HG03196 (cell line): ENCODE measurements at regions not wholly inside any gene's neighbourhood (a gene's known extent, or its start where the extent isn't known, plus 50 kb on each side); places are given as distances from the start of the nearest gene placed in this dataset.
"Not testable (repeated sequence)": the region's sequence is repeated elsewhere in the genome, so short reads cannot be mapped to it uniquely, and the experiment has no call there.

Experiments used
- ATAC-seq: cut with Tn5 transposase; IDR thresholded peaks from one replicate; pipeline ENCODE4 v1.9.1; 2021; ENCODE audit not compliant: unreplicated experiment

DNA sequence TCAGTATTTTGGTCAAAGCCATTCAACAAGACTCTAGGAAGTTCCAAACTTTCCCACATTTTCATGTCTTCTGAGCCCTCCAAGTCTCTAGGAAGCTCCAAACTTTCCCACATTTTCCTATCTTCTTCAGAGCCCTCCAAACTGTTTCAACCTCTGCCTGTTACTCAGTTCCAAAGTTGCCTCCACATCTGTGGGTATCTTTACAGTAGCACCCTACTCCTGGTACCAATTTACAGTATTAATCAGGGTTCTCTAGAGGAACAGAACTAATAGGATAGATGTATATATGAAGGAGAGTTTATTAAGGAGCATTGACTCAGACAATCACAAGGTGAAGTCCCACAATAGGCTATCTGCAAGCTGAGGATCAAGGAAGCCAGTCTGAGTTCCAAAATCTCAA, 296.0 kb upstream of the CCL2 start:
- not testable (repeated sequence) for ATAC-seq

DNA sequence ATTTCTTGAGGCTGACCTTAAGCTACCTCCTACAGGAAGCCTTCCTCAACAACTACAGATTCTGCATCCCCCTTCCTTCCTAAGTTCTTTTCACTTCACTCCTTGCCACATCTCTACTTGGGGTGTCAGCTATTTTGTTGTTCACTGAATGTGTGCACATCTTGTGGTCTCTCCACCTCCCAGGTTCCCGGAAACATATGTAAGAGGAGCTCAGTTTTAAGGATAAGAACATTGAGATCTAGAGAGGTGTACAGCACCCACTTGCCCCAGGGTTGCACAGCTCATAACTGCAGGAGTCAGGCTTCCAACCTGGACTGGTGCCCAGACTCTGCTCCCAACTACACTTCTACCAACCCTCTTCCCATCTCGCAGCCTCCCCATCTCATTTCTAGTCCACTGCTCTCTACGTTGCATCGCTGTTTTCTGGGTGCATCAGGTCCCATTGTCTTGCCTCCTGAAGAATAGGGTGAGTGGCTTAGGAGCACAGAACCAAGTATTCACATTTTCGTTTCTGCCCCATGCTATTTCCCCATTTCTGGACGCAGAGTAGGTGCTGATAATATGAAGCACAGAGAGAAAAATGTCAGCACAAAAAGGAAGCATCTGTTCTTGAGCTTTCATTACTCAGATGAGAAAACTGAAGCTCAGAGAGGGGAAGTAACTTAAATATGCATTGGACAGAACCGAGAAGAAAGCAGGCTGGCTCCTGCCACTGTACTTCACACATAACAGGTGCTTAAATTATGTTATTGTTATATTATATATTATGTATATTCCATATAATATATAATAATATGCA, 292.0 kb upstream of the CCL2 start:
- ATAC-seq = no peak

- ATAC-seq = peak; percentile 61
Observed at GRCh38 chr17:33964344-33964979, 290.6 kb upstream of the CCL2 start.

- no peak for ATAC-seq
Observed at GRCh38 chr17:33966410-33967059, 288.6 kb upstream of the CCL2 start.

- ATAC-seq = no peak
Observed at GRCh38 chr17:33967608-33968349, 287.3 kb upstream of the CCL2 start.

GRCh38 chr17:33968350-33969044, 286.6 kb upstream of the CCL2 start:
- peak; percentile 67 for ATAC-seq

DNA sequence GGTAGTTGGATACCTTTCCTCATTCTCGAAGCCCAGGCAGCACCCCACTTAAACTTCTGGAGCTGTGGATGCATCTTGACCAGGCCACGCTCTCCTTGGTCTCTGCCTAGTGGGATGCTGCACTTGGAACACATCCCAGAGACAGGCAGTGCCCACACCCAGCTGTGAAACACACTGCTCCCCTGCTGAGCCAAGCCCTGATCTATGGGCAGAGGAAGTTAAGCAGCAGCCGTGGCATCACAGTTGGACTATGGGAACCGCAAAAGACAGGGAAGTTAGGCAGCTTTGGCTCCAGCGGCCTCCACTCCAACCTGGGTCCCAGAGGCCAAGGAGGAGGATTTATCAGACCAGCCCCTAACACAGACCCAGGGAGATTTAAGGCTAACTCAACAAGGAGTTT, 284.8 kb upstream of the CCL2 start:
- no peak for ATAC-seq

DNA sequence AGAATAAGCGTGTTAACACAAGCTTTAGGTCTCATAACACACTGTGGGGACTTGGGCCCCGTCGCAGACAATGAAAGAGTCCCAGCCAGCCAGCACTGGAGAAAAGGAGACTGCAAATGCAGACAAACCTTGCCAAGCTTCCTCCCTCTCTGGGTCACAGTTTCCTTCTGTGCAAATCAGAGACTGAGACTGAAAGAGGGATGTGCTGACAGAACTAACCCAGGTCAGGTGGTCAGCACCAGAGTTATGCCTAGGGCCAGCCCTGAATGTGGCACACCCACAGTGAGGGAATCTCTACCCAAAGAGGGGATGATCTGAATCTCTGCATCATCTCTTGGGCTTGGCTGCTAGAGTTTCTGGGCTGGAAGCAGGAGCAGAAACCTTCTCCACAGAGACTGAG, 282.3 kb upstream of the CCL2 start:
- no peak for ATAC-seq

- ATAC-seq = no peak
Observed at GRCh38 chr17:33973491-33973890, 281.6 kb upstream of the CCL2 start.

- ATAC-seq = no peak
Observed at GRCh38 chr17:33974276-33974675, 280.8 kb upstream of the CCL2 start.

- ATAC-seq = no peak
Observed at GRCh38 chr17:33976831-33977230, 278.3 kb upstream of the CCL2 start.

- ATAC-seq = no peak
Observed at GRCh38 chr17:33977729-33978514, 277.2 kb upstream of the CCL2 start.

DNA sequence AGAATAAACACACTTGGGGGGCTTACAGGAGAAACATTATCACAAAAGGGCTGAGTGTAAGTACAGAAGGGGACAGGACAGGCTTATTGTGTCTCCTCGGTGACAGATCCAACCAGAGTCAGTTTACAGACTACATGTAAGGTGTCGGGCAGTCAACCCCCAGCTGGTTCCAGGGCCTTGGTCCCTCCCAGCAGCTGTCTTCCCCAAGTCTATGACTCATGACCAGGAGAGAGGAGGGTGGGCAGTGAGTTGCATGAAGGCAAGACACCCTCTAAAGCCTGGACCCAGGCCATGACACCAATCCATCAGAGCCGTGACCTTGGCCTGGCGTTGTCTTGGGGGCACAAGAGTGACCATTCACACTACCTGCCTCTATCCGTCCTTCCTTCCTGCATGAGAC, 276.2 kb upstream of the CCL2 start:
- ATAC-seq = no peak

- ATAC-seq = no peak
Observed at GRCh38 chr17:33980193-33980592, 274.9 kb upstream of the CCL2 start.

- no peak for ATAC-seq
Observed at GRCh38 chr17:33981711-33982601, 273.1 kb upstream of the CCL2 start.

DNA sequence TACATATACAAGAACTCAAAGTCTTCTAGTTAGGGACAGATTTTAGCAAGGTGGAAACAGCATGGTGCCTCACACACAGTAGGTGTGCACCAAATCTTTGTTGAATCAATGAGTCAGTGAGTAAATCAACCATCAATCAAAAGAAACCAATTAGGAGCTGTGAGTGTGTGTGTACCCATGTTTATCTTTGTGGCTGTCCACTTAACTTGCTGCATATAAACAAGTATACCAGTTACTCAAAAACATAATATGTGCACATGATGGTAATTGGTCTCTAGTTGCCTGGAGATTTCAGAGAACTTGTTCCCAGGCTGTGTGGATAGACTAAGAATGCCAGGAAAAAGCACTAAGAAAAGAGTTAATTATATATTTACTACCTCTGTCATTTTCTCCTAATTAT, 272.2 kb upstream of the CCL2 start:
- no peak for ATAC-seq

DNA sequence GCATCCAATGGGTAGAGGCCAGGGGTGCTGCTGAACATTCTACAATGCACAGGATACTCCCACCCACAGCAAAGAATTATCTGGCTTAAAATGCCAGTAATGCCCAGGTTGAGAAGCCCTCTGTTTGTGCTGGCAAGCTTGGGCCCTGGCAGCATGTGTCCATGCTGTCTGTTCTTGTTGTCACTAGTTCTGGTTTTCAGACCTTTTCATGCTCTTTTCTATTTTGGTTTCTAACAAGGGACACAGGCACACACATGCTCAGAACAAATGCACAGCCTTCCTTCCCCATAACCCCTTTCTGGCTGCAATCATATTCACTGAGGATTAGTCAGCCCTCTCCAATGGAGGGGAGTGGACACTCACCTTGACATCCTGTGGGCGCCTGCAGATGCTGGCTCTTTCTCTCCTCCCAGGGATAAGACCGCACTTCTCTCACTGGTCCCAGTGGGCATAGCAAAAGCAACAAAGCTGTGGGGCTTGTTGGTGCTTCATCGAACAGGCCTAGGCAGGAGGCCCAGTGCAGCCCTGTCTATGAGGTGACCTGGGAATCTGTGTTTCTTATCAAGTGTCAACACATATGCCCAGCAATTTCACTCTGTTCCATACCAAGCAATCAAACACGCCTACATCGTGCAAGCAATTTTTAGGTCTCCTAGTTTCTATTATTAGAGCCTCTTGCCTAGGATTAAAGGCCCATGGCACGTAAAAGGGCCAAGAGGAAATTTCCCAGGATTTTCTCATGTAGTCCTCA, 271.1 kb upstream of the CCL2 start:
- no peak for ATAC-seq

DNA sequence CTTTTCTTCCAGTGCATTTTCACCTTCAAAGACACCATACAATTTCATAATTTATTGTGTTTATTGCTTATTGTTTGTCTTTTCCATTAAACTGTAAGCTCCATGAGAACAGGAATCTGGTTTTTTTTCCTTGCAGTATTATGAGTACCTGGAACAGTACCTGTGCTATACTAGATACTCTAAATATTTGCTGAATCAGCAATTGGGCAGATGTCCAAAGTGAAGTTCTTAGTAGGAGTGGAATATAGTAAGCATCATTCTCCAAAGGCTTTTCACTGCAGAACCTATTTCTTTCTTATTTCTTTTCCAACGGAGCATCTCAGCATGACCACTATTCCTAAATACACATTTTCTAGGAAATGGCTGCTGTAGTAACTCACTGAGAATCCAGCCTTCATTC, 269.0 kb upstream of the CCL2 start:
- no peak for ATAC-seq
